HepG2 (cell line): ENCODE measurements at regions not wholly inside any gene's neighbourhood (a gene's known extent, or its start where the extent isn't known, plus 50 kb on each side); places are given as distances from the start of the nearest gene placed in this dataset.

Experiments
- ATAC-seq: fragments of 200-7000 bp; cut with Tn5 transposase; 3 replicates; pipeline ENCODE4 v1.9.1; 2020; ENCODE audit warnings: mild to moderate bottlenecking, moderate library complexity
- BruUV-seq: library from RNA; stranded (reverse); fragments of 400-500 nt; replicated peaks from 2 replicates; lab custom pipeline; 2021; lab: Mats Ljungman, UMichigan
- CTCF ChIA-PET: fragments of 300-600 bp; formaldehyde crosslinking; extraction: SDS; loops from one replicate; lab custom pipeline; 2021; ENCODE audit warnings: low total read pairs, inconsistent platforms, low intra/inter-chr PET ratio; lab: Yijun Ruan, JAX
- POLR2A ChIA-PET: fragments of 350-600 bp; sonication (Branson Sonifier 250); formaldehyde crosslinking; loops from one replicate; lab custom pipeline; 2020; ENCODE audit warnings: antibody characterized with exemption, inconsistent platforms; lab: Yijun Ruan, JAX
- DNase-seq: peaks from one replicate; pipeline ENCODE4 v3.0.0-alpha.2; 2015; ENCODE audit warnings: low spot score
- FAIRE-seq: peaks from 3 replicates; lab custom pipeline; 2011; peaks lifted over from hg19 to GRCh38; lab: Jason Lieb, UNC
- H2AFZ ChIP-seq: one replicate; pipeline ENCODE4 v1.6.1; 2011; ENCODE audit warnings: low read length, inconsistent platforms
- H3K27ac ChIP-seq: fragments of 300-600 bp; 3 replicates; pipeline ENCODE4 v1.8.0; 2011; ENCODE audit warnings: mixed run types, mild to moderate bottlenecking, mixed read lengths, low read length, inconsistent platforms; ENCODE audit not compliant: insufficient read depth; ENCODE audit errors: extremely low read length
- H3K27me3 ChIP-seq, 2 experiments: fragments of 200-600 bp in 1 of 2; 2 replicates in 1 of 2; 3 replicates in 1 of 2; pipeline versions ENCODE4 v1.6.0 to v1.8.0; 2011; ENCODE audit warnings: low read length in 2 of 2, mild to moderate bottlenecking in 2 of 2, moderate library complexity in 2 of 2, inconsistent platforms in 1 of 2; ENCODE audit not compliant: insufficient read depth in 2 of 2, control insufficient read depth in 1 of 2
- H3K36me3 ChIP-seq, 2 experiments: fragments of 200-600 bp in 1 of 2; replicated peaks in 1 of 2; 2 replicates in 1 of 2; 3 replicates in 1 of 2; pipeline versions ENCODE4 v1.5.1 to v1.8.0; 2011; ENCODE audit warnings: low read length in 2 of 2, inconsistent platforms in 1 of 2; ENCODE audit not compliant: insufficient read depth in 2 of 2, control insufficient read depth in 1 of 2
- H3K4me1 ChIP-seq: 2 replicates; pipeline ENCODE4 v1.5.1; 2012; ENCODE audit warnings: low read length, inconsistent platforms; ENCODE audit not compliant: insufficient read depth
- H3K4me2 ChIP-seq: 2 replicates; pipeline ENCODE4 v1.6.0; 2011; ENCODE audit warnings: low read depth, low read length, inconsistent platforms
- H3K4me3 ChIP-seq, 3 experiments: fragments of 200-600 bp in 1 of 3; sonication (generic), shearing (Covaris generic) in 1 of 3; replicated peaks in 1 of 3; 2 replicates each; pipeline ENCODE4 v1.5.1; 2011 to 2016; ENCODE audit warnings: low read length in 3 of 3, inconsistent platforms in 2 of 3, low read depth in 2 of 3, mild to moderate bottlenecking in 2 of 3, control low read depth in 1 of 3, mixed read lengths in 1 of 3; ENCODE audit not compliant: insufficient read depth in 1 of 3
- H3K79me2 ChIP-seq: one replicate; pipeline ENCODE4 v1.6.1; 2011; ENCODE audit warnings: low read length, inconsistent platforms; ENCODE audit not compliant: insufficient read depth
- H3K9ac ChIP-seq: 2 replicates; pipeline ENCODE4 v1.6.0; 2011; ENCODE audit warnings: mild to moderate bottlenecking, low read depth, low read length, inconsistent platforms; ENCODE audit not compliant: insufficient read depth
- H3K9me3 ChIP-seq: 2 replicates; pipeline ENCODE4 v1.5.1; 2012; ENCODE audit warnings: mild to moderate bottlenecking, low read length
- H4K20me1 ChIP-seq: 2 replicates; pipeline ENCODE4 v1.6.0; 2011; ENCODE audit warnings: inconsistent platforms, mild to moderate bottlenecking, low read length, moderate library complexity; ENCODE audit not compliant: insufficient read depth
- EZH2 ChIP-seq: conservative IDR thresholded peaks from 2 replicates; pipeline ENCODE4 v1.6.1; 2012; ENCODE audit warnings: mild to moderate bottlenecking, low read depth, low read length, moderate library complexity
- FLYWCH1 ChIP-seq: sonication (generic); formaldehyde crosslinking; IDR thresholded peaks from 2 replicates; pipeline ENCODE4 v1.8.1; 2023; ENCODE audit warnings: mild to moderate bottlenecking, missing genetic modification reagents
- HCFC1 ChIP-seq: fragments of 150-350 bp; IDR thresholded peaks from 2 replicates; pipeline ENCODE4 v1.6.1; 2014; ENCODE audit warnings: low read depth, low read length
- HIVEP1 ChIP-seq: sonication (generic); formaldehyde crosslinking; IDR thresholded peaks from 2 replicates; pipeline ENCODE4 v1.4.0; 2020; ENCODE audit warnings: mild to moderate bottlenecking, missing genetic modification reagents
- HNRNPLL ChIP-seq: fragments of 200-400 bp; formaldehyde crosslinking; IDR thresholded peaks from 2 replicates; pipeline ENCODE4 v1.6.1; 2017; ENCODE audit warnings: mild to moderate bottlenecking, low read depth, low read length; ENCODE audit not compliant: poor library complexity, severe bottlenecking
- HOXA5 ChIP-seq: sonication (generic); formaldehyde crosslinking; IDR thresholded peaks from 2 replicates; pipeline ENCODE4 v1.4.0; 2020; ENCODE audit warnings: missing genetic modification reagents
- KDM5A ChIP-seq: fragments of 200-600 bp; sonication (generic); IDR thresholded peaks from 2 replicates; pipeline ENCODE4 v1.7.0; 2018; ENCODE audit warnings: antibody characterized with exemption, mild to moderate bottlenecking, low read length, borderline replicate concordance
- MAFG ChIP-seq: sonication (generic); formaldehyde crosslinking; IDR thresholded peaks from 2 replicates; pipeline ENCODE4 v1.5.1; 2020; ENCODE audit warnings: mild to moderate bottlenecking, missing genetic modification reagents
- MED8 ChIP-seq: sonication (generic); formaldehyde crosslinking; IDR thresholded peaks from 2 replicates; pipeline ENCODE4 v1.8.1; 2023; ENCODE audit warnings: mild to moderate bottlenecking, missing genetic modification reagents; ENCODE audit not compliant: insufficient replicate concordance
- MXI1 ChIP-seq: IDR thresholded peaks from 3 replicates; pipeline ENCODE4 v1.6.1; 2012; ENCODE audit warnings: low read depth, low read length, inconsistent platforms, borderline replicate concordance
- NR2F2 ChIP-seq: IDR thresholded peaks from 2 replicates; pipeline ENCODE4 v1.6.1; 2012; ENCODE audit warnings: low read depth, inconsistent platforms, borderline replicate concordance
- SMYD3 ChIP-seq: sonication (generic); formaldehyde crosslinking; IDR thresholded peaks from 2 replicates; pipeline ENCODE4 v1.8.1; 2023; ENCODE audit warnings: mild to moderate bottlenecking, missing genetic modification reagents
- SP140L ChIP-seq: sonication (generic); formaldehyde crosslinking; IDR thresholded peaks from 2 replicates; pipeline ENCODE4 v1.4.0; 2020; ENCODE audit warnings: missing genetic modification reagents, borderline replicate concordance
- ZFP62 ChIP-seq: sonication (generic); formaldehyde crosslinking; IDR thresholded peaks from 2 replicates; pipeline ENCODE4 v1.4.0; 2020; ENCODE audit warnings: missing genetic modification reagents
- ZNF101 ChIP-seq: sonication (generic); formaldehyde crosslinking; IDR thresholded peaks from 2 replicates; pipeline ENCODE4 v1.4.0; 2020; ENCODE audit warnings: mild to moderate bottlenecking, low read depth, missing genetic modification reagents, borderline replicate concordance
- WGBS: methylation state at CpG from one replicate; pipeline ENCODE4 v1.1.6; 2017; ENCODE audit warnings: low lambda C conversion rate; 5-methylcytosine and 5-hydroxymethylcytosine counted together
- in situ Hi-C: cut with HindIII; loops from 2 replicates; pipeline ENCODE4 v1.10.0; 2017; ENCODE audit warnings: low pct_unique_long_range_greater_than_20kb; ENCODE audit not compliant: extremely low pct_ligation_motif_present
- intact Hi-C: fragments of 100-400 bp; cut with micrococcal nuclease; formaldehyde crosslinking; loops from one replicate; pipeline ENCODE4 v1.10.0; 2022; ENCODE audit not compliant: unreplicated experiment
- TF ChIP-seq, protein P1 (sequence below): sonication (generic); formaldehyde crosslinking; IDR thresholded peaks from 2 replicates; pipeline ENCODE4 v1.4.0; 2020; ENCODE audit warnings: missing genetic modification reagents, borderline replicate concordance
- TF ChIP-seq, protein P2 (sequence below): IDR thresholded peaks from 2 replicates; pipeline ENCODE4 v1.6.1; 2016; ENCODE audit warnings: missing compliant biosample characterization, missing genetic modification reagents, borderline replicate concordance

DNA sequence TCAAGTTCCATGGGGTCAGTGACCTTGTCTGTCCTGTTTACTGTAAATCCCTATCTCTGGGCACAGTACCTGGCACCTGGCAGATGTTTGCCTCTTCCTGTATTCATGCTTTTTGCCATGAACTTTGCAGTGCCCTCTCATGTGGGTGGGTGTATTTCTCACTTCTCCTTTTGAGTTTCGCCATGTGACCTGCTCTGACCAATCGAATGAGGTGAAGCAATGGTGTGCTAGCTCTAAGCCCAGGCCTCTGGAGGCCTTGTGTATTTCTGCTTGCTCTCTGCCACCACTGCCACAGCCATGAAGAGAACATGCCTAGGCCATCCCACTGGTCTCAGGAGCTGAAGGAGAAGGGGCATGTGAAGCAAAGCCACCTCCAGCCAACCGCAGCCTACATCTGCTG lies 185.5 kb upstream of the ZC3H12A start:
- DNase-seq (no peak), ATAC-seq (no peak), FAIRE-seq (no peak)
- Histone ChIP-seq H3K36me3 (no peaks in the 10 kb centered on the region), H3K9me3 (no peaks in the 10 kb centered on the region), H3K27me3 (peaks cover 0 to 16% of the 10 kb centered on the region in 2 experiments; a peak in 3 of 5 replicates), H3K27ac (no peak overlapping the region), H3K9ac (no peak overlapping the region), H3K4me2 (no peak overlapping the region), H3K4me1 (no peaks in the 10 kb centered on the region), H3K79me2 (no peaks in the 10 kb centered on the region), H3K4me3 (no peak overlapping the region), H4K20me1 (no peaks in the 10 kb centered on the region), H2AFZ (no peak overlapping the region)
- intact Hi-C loops, result no loop called here
- CTCF ChIA-PET, result no interaction called here
- no TSS peak for BruUV-seq
- POLR2A ChIA-PET, result no interaction called here
- 50% methylated on average over 3 of the region's 3 CpGs for WGBS
- in situ Hi-C loops, result no loop called here
- TF ChIP-seq MXI1 (no peak), FLYWCH1 (CRISPR knock-in tag) (no peak), HOXA5 (CRISPR knock-in tag) (no peak), HNRNPLL (no peak), HCFC1 (no peak), ZFP62 (CRISPR knock-in tag) (no peak), SP140L (CRISPR knock-in tag) (no peak), MED8 (CRISPR knock-in tag) (no peak), KDM5A (no peak), HIVEP1 (CRISPR knock-in tag) (no peak), EZH2 (no peak), ZNF101 (CRISPR knock-in tag) (no peak), NR2F2 (no peak), SMYD3 (CRISPR knock-in tag) (no peak), MAFG (CRISPR knock-in tag) (no peak)
- TF ChIP-seq, protein P1, sequence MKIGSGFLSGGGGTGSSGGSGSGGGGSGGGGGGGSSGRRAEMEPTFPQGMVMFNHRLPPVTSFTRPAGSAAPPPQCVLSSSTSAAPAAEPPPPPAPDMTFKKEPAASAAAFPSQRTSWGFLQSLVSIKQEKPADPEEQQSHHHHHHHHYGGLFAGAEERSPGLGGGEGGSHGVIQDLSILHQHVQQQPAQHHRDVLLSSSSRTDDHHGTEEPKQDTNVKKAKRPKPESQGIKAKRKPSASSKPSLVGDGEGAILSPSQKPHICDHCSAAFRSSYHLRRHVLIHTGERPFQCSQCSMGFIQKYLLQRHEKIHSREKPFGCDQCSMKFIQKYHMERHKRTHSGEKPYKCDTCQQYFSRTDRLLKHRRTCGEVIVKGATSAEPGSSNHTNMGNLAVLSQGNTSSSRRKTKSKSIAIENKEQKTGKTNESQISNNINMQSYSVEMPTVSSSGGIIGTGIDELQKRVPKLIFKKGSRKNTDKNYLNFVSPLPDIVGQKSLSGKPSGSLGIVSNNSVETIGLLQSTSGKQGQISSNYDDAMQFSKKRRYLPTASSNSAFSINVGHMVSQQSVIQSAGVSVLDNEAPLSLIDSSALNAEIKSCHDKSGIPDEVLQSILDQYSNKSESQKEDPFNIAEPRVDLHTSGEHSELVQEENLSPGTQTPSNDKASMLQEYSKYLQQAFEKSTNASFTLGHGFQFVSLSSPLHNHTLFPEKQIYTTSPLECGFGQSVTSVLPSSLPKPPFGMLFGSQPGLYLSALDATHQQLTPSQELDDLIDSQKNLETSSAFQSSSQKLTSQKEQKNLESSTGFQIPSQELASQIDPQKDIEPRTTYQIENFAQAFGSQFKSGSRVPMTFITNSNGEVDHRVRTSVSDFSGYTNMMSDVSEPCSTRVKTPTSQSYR (CRISPR knock-in tag), result no peak
- TF ChIP-seq, protein P2, sequence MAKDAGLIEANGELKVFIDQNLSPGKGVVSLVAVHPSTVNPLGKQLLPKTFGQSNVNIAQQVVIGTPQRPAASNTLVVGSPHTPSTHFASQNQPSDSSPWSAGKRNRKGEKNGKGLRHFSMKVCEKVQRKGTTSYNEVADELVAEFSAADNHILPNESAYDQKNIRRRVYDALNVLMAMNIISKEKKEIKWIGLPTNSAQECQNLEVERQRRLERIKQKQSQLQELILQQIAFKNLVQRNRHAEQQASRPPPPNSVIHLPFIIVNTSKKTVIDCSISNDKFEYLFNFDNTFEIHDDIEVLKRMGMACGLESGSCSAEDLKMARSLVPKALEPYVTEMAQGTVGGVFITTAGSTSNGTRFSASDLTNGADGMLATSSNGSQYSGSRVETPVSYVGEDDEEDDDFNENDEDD (CRISPR knock-in tag), result no peak
